Naive thymus-derived CD8-positive, alpha-beta T cell (primary cell): ENCODE measurements at regions not wholly inside any gene's neighbourhood (a gene's known extent, or its start where the extent isn't known, plus 50 kb on each side); places are given as distances from the start of the nearest gene placed in this dataset.

ENCODE experiments used
- ATAC-seq, 2 donors: fragments of 150-1000 bp; cut with Tn5 transposase in 1 of 2; sonication (Bioruptor Pico), chemical (Tn5 transposase) in 1 of 2; 1 replicate in 1 of 2; 2 replicates in 1 of 2; pipeline ENCODE4 v1.10.0; 2021; ENCODE audit warnings: mild to moderate bottlenecking in 2 of 2, moderate library complexity in 2 of 2
- POLR2A ChIA-PET: fragments of 350-600 bp; sonication (Branson Sonifier 250); formaldehyde crosslinking; loops from one replicate; lab custom pipeline; 2021; ENCODE audit warnings: antibody characterized with exemption; lab: Charles Lee
- DNase-seq, 10 donors: peaks; one replicate each; pipeline versions ENCODE4 v3.0.0 to v3.0.0-alpha.2; 2020 to 2022
- H3K27ac Mint-ChIP-seq, 10 donors: one replicate each; pipeline ENCODE4 v1.8.0; 2020 to 2022; ENCODE audit warnings: mild to moderate bottlenecking in 10 of 10, mixed read lengths in 10 of 10, moderate library complexity in 4 of 10, inconsistent platforms in 1 of 10
- H3K27me3 Mint-ChIP-seq, 5 donors: one replicate each; pipeline ENCODE4 v1.8.0; 2021 to 2022; ENCODE audit warnings: mixed read lengths in 5 of 5
- H3K36me3 Mint-ChIP-seq, 3 donors: one replicate each; pipeline ENCODE4 v1.8.0; 2020 to 2022; ENCODE audit warnings: mixed read lengths in 3 of 3, mild to moderate bottlenecking in 2 of 3, inconsistent platforms in 1 of 3
- H3K4me1 Mint-ChIP-seq, 4 donors: one replicate each; pipeline ENCODE4 v1.8.0; 2021 to 2022; ENCODE audit warnings: mixed read lengths in 4 of 4
- H3K4me3 Mint-ChIP-seq, 10 donors: one replicate each; pipeline ENCODE4 v1.8.0; 2020 to 2022; ENCODE audit warnings: mild to moderate bottlenecking in 10 of 10, mixed read lengths in 10 of 10, moderate library complexity in 6 of 10, inconsistent platforms in 1 of 10
- H3K9me3 Mint-ChIP-seq, 9 donors: one replicate each; pipeline ENCODE4 v1.8.0; 2020 to 2022; ENCODE audit warnings: mixed read lengths in 9 of 9, mild to moderate bottlenecking in 3 of 9, inconsistent platforms in 1 of 9, moderate library complexity in 1 of 9

- no peak overlapping the region for H3K27ac Mint-ChIP-seq
- H3K36me3 Mint-ChIP-seq: no peaks in the 10 kb centered on the region
- H3K4me3 Mint-ChIP-seq: no peak overlapping the region
- no peaks in the 10 kb centered on the region for H3K4me1 Mint-ChIP-seq
- POLR2A ChIA-PET: no interaction called here
- DNase-seq (no peak), ATAC-seq (no peak)
- H3K27me3 Mint-ChIP-seq: peaks cover 0 to 22% (median 12%) of the 10 kb centered on the region in 5 donors
- peaks cover 0 to 3% (median 0%) of the 10 kb centered on the region in 9 donors for H3K9me3 Mint-ChIP-seq
Observed at GRCh38 chr13:97719736-97720135, 233.7 kb upstream of the IPO5 start.

- Mint-ChIP-seq H3K4me1 (no peaks in the 10 kb centered on the region), H3K27ac (no peak overlapping the region)
- POLR2A ChIA-PET: no interaction called here
Observed at GRCh38 chr13:97720896-97721295, 232.6 kb upstream of the IPO5 start.

GRCh38 chr13:97723655-97724054 is 229.8 kb upstream of the IPO5 start:
- H3K27me3 Mint-ChIP-seq: peaks cover 5 to 28% (median 15%) of the 10 kb centered on the region in 5 donors
- no peak for DNase-seq
- no peaks in the 10 kb centered on the region for H3K4me1 Mint-ChIP-seq
- no peaks in the 10 kb centered on the region for H3K36me3 Mint-ChIP-seq
- H3K4me3 Mint-ChIP-seq: no peak overlapping the region
- H3K27ac Mint-ChIP-seq: no peak overlapping the region
- POLR2A ChIA-PET: no interaction called here
- H3K9me3 Mint-ChIP-seq: no peaks in the 10 kb centered on the region
- ATAC-seq: no peak

More at GRCh38 chr13:97720896-97721295, 232.6 kb upstream of the IPO5 start:
- H3K36me3 Mint-ChIP-seq: no peaks in the 10 kb centered on the region
- H3K4me3 Mint-ChIP-seq: no peak overlapping the region
- H3K9me3 Mint-ChIP-seq: peaks cover 0 to 3% (median 0%) of the 10 kb centered on the region in 9 donors
- peaks cover under 1 to 25% (median 12%) of the 10 kb centered on the region in 5 donors for H3K27me3 Mint-ChIP-seq
- ATAC-seq: no peak
- DNase-seq: no peak

GRCh38 chr13:97724450-97724849 is 229.0 kb upstream of the IPO5 start:
- H3K36me3 Mint-ChIP-seq: no peaks in the 10 kb centered on the region
- POLR2A ChIA-PET: no interaction called here
- no peak overlapping the region for H3K27ac Mint-ChIP-seq
- no peak for DNase-seq
- no peak overlapping the region for H3K4me3 Mint-ChIP-seq
- H3K27me3 Mint-ChIP-seq: peaks cover 5 to 29% (median 21%) of the 10 kb centered on the region in 5 donors
- no peaks in the 10 kb centered on the region for H3K9me3 Mint-ChIP-seq
- no peak for ATAC-seq
- H3K4me1 Mint-ChIP-seq: no peaks in the 10 kb centered on the region

GRCh38 chr13:97726664-97727280 is 226.7 kb upstream of the IPO5 start:
- DNase-seq: no peak
- Mint-ChIP-seq H3K27me3 (peaks cover 5 to 28% (median 27%) of the 10 kb centered on the region in 5 donors), H3K36me3 (no peaks in the 10 kb centered on the region), H3K9me3 (peaks cover 0 to 5% (median 0%) of the 10 kb centered on the region in 9 donors), H3K4me1 (no peaks in the 10 kb centered on the region), H3K4me3 (no peak overlapping the region), H3K27ac (no peak overlapping the region)
- ATAC-seq: no peak
- POLR2A ChIA-PET: no interaction called here

- POLR2A ChIA-PET: no interaction called here
- ATAC-seq: no peak
- no peak overlapping the region for H3K27ac Mint-ChIP-seq
Observed at GRCh38 chr13:97727991-97728390, 225.5 kb upstream of the IPO5 start.

GRCh38 chr13:97736436-97736835 is 217.0 kb upstream of the IPO5 start:
- H3K9me3 Mint-ChIP-seq: peaks cover 0 to 9% (median 2%) of the 10 kb centered on the region in 9 donors
- POLR2A ChIA-PET: no interaction called here

More at GRCh38 chr13:97727991-97728390, 225.5 kb upstream of the IPO5 start:
- Mint-ChIP-seq H3K36me3 (no peaks in the 10 kb centered on the region), H3K4me3 (no peak overlapping the region), H3K27me3 (peaks cover 5 to 28% (median 24%) of the 10 kb centered on the region in 5 donors), H3K4me1 (no peaks in the 10 kb centered on the region), H3K9me3 (peaks cover 0 to 5% (median 0%) of the 10 kb centered on the region in 9 donors)
- no peak for DNase-seq

GRCh38 chr13:97742084-97742483 is 211.4 kb upstream of the IPO5 start:
- no peak overlapping the region for H3K27ac Mint-ChIP-seq
- peaks cover 0 to 26% (median 2%) of the 10 kb centered on the region in 5 donors for H3K27me3 Mint-ChIP-seq
- H3K4me1 Mint-ChIP-seq: no peaks in the 10 kb centered on the region
- no peak overlapping the region for H3K4me3 Mint-ChIP-seq
- peaks cover 0 to 9% (median 0%) of the 10 kb centered on the region in 9 donors for H3K9me3 Mint-ChIP-seq
- ATAC-seq (no peak), DNase-seq (no peak)
- peaks cover 0 to 5% (median 0%) of the 10 kb centered on the region in 3 donors for H3K36me3 Mint-ChIP-seq
- POLR2A ChIA-PET: no interaction called here

More at GRCh38 chr13:97736436-97736835, 217.0 kb upstream of the IPO5 start:
- Mint-ChIP-seq H3K4me1 (no peaks in the 10 kb centered on the region), H3K36me3 (peaks cover 0 to 5% (median 0%) of the 10 kb centered on the region in 3 donors), H3K4me3 (no peak overlapping the region), H3K27ac (no peak overlapping the region), H3K27me3 (peaks cover 0 to 11% (median 0%) of the 10 kb centered on the region in 5 donors)
- ATAC-seq: no peak
- DNase-seq: no peak

GRCh38 chr13:97743938-97744337 is 209.5 kb upstream of the IPO5 start:
- Mint-ChIP-seq H3K27ac (no peak overlapping the region), H3K9me3 (peaks cover 0 to 9% (median 0%) of the 10 kb centered on the region in 9 donors), H3K27me3 (peaks cover 0 to 27% (median 3%) of the 10 kb centered on the region in 5 donors), H3K4me1 (no peaks in the 10 kb centered on the region), H3K36me3 (peaks cover 0 to 5% (median 0%) of the 10 kb centered on the region in 3 donors), H3K4me3 (no peak overlapping the region)
- no peak for ATAC-seq
- DNase-seq: no peak
- POLR2A ChIA-PET: no interaction called here

GRCh38 chr13:97746649-97747048 is 206.8 kb upstream of the IPO5 start:
- no peak for DNase-seq
- Mint-ChIP-seq H3K9me3 (peaks cover 0 to 4% (median 0%) of the 10 kb centered on the region in 9 donors), H3K36me3 (no peaks in the 10 kb centered on the region), H3K27me3 (peaks cover 0 to 33% (median 6%) of the 10 kb centered on the region in 5 donors), H3K4me3 (no peak overlapping the region), H3K4me1 (no peaks in the 10 kb centered on the region), H3K27ac (no peak overlapping the region)
- POLR2A ChIA-PET: no interaction called here
- no peak for ATAC-seq

GRCh38 chr13:97749174-97749573 is 204.3 kb upstream of the IPO5 start:
- Mint-ChIP-seq H3K4me1 (no peaks in the 10 kb centered on the region), H3K27ac (no peak overlapping the region), H3K4me3 (no peak overlapping the region), H3K27me3 (peaks cover 0 to 42% (median 10%) of the 10 kb centered on the region in 5 donors), H3K9me3 (peaks cover 0 to 4% (median 0%) of the 10 kb centered on the region in 9 donors), H3K36me3 (no peaks in the 10 kb centered on the region)
- DNase-seq (no peak), ATAC-seq (no peak)
- POLR2A ChIA-PET: no interaction called here

GRCh38 chr13:97751477-97751876 is 202.0 kb upstream of the IPO5 start:
- DNase-seq (no peak), ATAC-seq (no peak)
- Mint-ChIP-seq H3K4me1 (no peaks in the 10 kb centered on the region), H3K4me3 (no peak overlapping the region), H3K36me3 (no peaks in the 10 kb centered on the region), H3K27me3 (peaks cover 0 to 39% (median 18%) of the 10 kb centered on the region in 5 donors), H3K27ac (no peak overlapping the region), H3K9me3 (peaks cover 0 to 4% (median 0%) of the 10 kb centered on the region in 9 donors)
- POLR2A ChIA-PET: no interaction called here

GRCh38 chr13:97752961-97753668 is 200.4 kb upstream of the IPO5 start:
- H3K27ac Mint-ChIP-seq: no peak overlapping the region
- DNase-seq (no peak), ATAC-seq (no peak)
- H3K4me1 Mint-ChIP-seq: no peaks in the 10 kb centered on the region
- POLR2A ChIA-PET: no interaction called here
- no peak overlapping the region for H3K4me3 Mint-ChIP-seq
- no peaks in the 10 kb centered on the region for H3K36me3 Mint-ChIP-seq
- peaks cover 0 to 4% (median 0%) of the 10 kb centered on the region in 9 donors for H3K9me3 Mint-ChIP-seq
- peaks cover 0 to 40% (median 21%) of the 10 kb centered on the region in 5 donors for H3K27me3 Mint-ChIP-seq
